ENCODE measurements at regions not wholly inside any gene's neighbourhood (a gene's known extent, or its start where the extent isn't known, plus 50 kb on each side); places are given as distances from the start of the nearest gene placed in this dataset.

GRCh38 chr3:67864587-67865183 lies 210.3 kb upstream of the SUCLG2 start:
- DNase-seq (no peak), ATAC-seq (peak; percentile 34)
- intact Hi-C loops (cut with DNase I, micrococcal nuclease) = no loop called here

GRCh38 chr3:67863869-67864268 lies 209.5 kb upstream of the SUCLG2 start:
- DNase-seq = no peak
- no peak for ATAC-seq
- intact Hi-C loops (cut with DNase I, micrococcal nuclease) = no loop called here

GRCh38 chr3:67860429-67860828 lies 206.0 kb upstream of the SUCLG2 start:
- ATAC-seq (no peak), DNase-seq (no peak)
- intact Hi-C loops (cut with DNase I, micrococcal nuclease) = no loop called here

GRCh38 chr3:67858492-67858891 lies 204.1 kb upstream of the SUCLG2 start:
- no peak for ATAC-seq
- intact Hi-C loops (cut with DNase I, micrococcal nuclease) = no loop called here
- DNase-seq = no peak

GRCh38 chr3:67856718-67857117 lies 202.3 kb upstream of the SUCLG2 start:
- DNase-seq (no peak), ATAC-seq (no peak)
- intact Hi-C loops (cut with DNase I, micrococcal nuclease) = no loop called here

- ATAC-seq (peak; percentile 48), DNase-seq (no peak)
- intact Hi-C loops (cut with DNase I, micrococcal nuclease) = no loop called here
These were observed 200.3 kb upstream of the SUCLG2 start for GRCh38 chr3:67854663-67855062.

- ATAC-seq (no peak), DNase-seq (no peak)
- intact Hi-C loops (cut with DNase I, micrococcal nuclease) = no loop called here
These were observed 199.1 kb upstream of the SUCLG2 start for GRCh38 chr3:67853520-67853919.

- ATAC-seq = no peak
- intact Hi-C loops (cut with DNase I, micrococcal nuclease) = no loop called here
- no peak for DNase-seq
These were observed 193.9 kb upstream of the SUCLG2 start for GRCh38 chr3:67848299-67848698.

GRCh38 chr3:67846166-67846565 lies 191.8 kb upstream of the SUCLG2 start:
- intact Hi-C loops (cut with DNase I, micrococcal nuclease) = no loop called here
- ATAC-seq (no peak), DNase-seq (no peak)

GRCh38 chr3:67832817-67833216 lies 178.4 kb upstream of the SUCLG2 start:
- no peak for ATAC-seq
- intact Hi-C loops (cut with DNase I, micrococcal nuclease) = no loop called here

GRCh38 chr3:67831262-67831661 lies 176.8 kb upstream of the SUCLG2 start:
- ATAC-seq (no peak), DNase-seq (no peak)
- intact Hi-C loops (cut with DNase I, micrococcal nuclease) = no loop called here

More at GRCh38 chr3:67832817-67833216, 178.4 kb upstream of the SUCLG2 start:
- no peak for DNase-seq

- no peak for ATAC-seq
- intact Hi-C loops (cut with DNase I, micrococcal nuclease) = no loop called here
- no peak for DNase-seq
These were observed 174.1 kb upstream of the SUCLG2 start for GRCh38 chr3:67828486-67829010.

- ATAC-seq (no peak), DNase-seq (no peak)
- intact Hi-C loops (cut with DNase I, micrococcal nuclease) = no loop called here
These were observed 166.7 kb upstream of the SUCLG2 start for GRCh38 chr3:67821135-67821534.

- DNase-seq (peak in 1 of 2 donors; percentile 9), ATAC-seq (peak; percentile 71)
- intact Hi-C loops (cut with DNase I, micrococcal nuclease) = no loop called here
These were observed 165.0 kb upstream of the SUCLG2 start for GRCh38 chr3:67819447-67819846.

GRCh38 chr3:67809370-67809935 lies 155.0 kb upstream of the SUCLG2 start:
- no peak for DNase-seq
- no peak for ATAC-seq
- intact Hi-C loops (cut with DNase I, micrococcal nuclease) = no loop called here

GRCh38 chr3:67808906-67809305 lies 154.5 kb upstream of the SUCLG2 start:
- DNase-seq = no peak
- intact Hi-C loops (cut with DNase I, micrococcal nuclease) = no loop called here
- ATAC-seq = no peak

GRCh38 chr3:67804578-67804977 lies 150.2 kb upstream of the SUCLG2 start:
- ATAC-seq (no peak), DNase-seq (no peak)
- intact Hi-C loops (cut with DNase I, micrococcal nuclease) = no loop called here

- no peak for DNase-seq
- no peak for ATAC-seq
- intact Hi-C loops (cut with DNase I, micrococcal nuclease) = no loop called here
These were observed 149.7 kb upstream of the SUCLG2 start for GRCh38 chr3:67804089-67804488.

- intact Hi-C loops (cut with DNase I, micrococcal nuclease) = no loop called here
- ATAC-seq = no peak
- no peak for DNase-seq
These were observed 144.0 kb upstream of the SUCLG2 start for GRCh38 chr3:67798412-67798811.

GRCh38 chr3:67791620-67792019 lies 137.2 kb upstream of the SUCLG2 start:
- ATAC-seq (no peak), DNase-seq (no peak)

GRCh38 chr3:67790043-67790442 lies 135.6 kb upstream of the SUCLG2 start:
- peak in 1 of 2 donors; percentile 51 for DNase-seq
- ATAC-seq = peak; percentile 92
- intact Hi-C loops (cut with DNase I, micrococcal nuclease) = no loop called here

More at GRCh38 chr3:67791620-67792019, 137.2 kb upstream of the SUCLG2 start:
- intact Hi-C loops (cut with DNase I, micrococcal nuclease) = no loop called here

All from left colon (tissue), 2 donors.